Gastroesophageal sphincter (tissue), 4 donors: ENCODE measurements at regions not wholly inside any gene's neighbourhood (a gene's known extent, or its start where the extent isn't known, plus 50 kb on each side); places are given as distances from the start of the nearest gene placed in this dataset.

ENCODE experiments used
- ATAC-seq: fragments of 150-250 bp; one replicate; pipeline ENCODE4 v1.9.1; 2016; ENCODE audit warnings: mild to moderate bottlenecking, moderate library complexity
- H3K27ac ChIP-seq, 4 donors: fragments of 200-600 bp; sonication (generic) in 3 of 4; 1 replicate in 3 of 4; 2 replicates in 1 of 4; pipeline ENCODE4 v1.5.1; 2016 to 2019
- H3K27me3 ChIP-seq: fragments of 200-600 bp; sonication (generic); one replicate; pipeline ENCODE4 v1.5.1; 2019
- H3K36me3 ChIP-seq, 2 donors: fragments of 200-600 bp; sonication (generic); one replicate each; pipeline ENCODE4 v1.5.1; 2019; ENCODE audit warnings: control low read depth in 1 of 2
- H3K4me1 ChIP-seq, 3 donors: fragments of 200-600 bp; sonication (generic); 1 replicate in 2 of 3; 2 replicates in 1 of 3; pipeline ENCODE4 v1.5.1; 2016 to 2019; ENCODE audit warnings: control low read depth in 2 of 3
- H3K4me3 ChIP-seq, 2 donors: fragments of 200-600 bp; sonication (generic); one replicate each; pipeline ENCODE4 v1.5.1; 2019; ENCODE audit warnings: mild to moderate bottlenecking in 1 of 2, moderate library complexity in 1 of 2
- H3K9me3 ChIP-seq, 3 donors: fragments of 200-600 bp; sonication (generic); one replicate each; pipeline ENCODE4 v1.5.1; 2017 to 2019; ENCODE audit warnings: control low read depth in 2 of 3
- CTCF ChIP-seq, 4 experiments: fragments of 200-600 bp in 2 of 4; fragments of 450-650 bp in 2 of 4; sonication (generic) in 1 of 4; IDR thresholded peaks; one replicate each; pipeline ENCODE4 v1.5.1; 2017 to 2019; ENCODE audit warnings: antibody characterized with exemption in 4 of 4, mild to moderate bottlenecking in 2 of 4, moderate library complexity in 2 of 4
- EP300 ChIP-seq: sonication (generic); formaldehyde crosslinking; IDR thresholded peaks from one replicate; pipeline ENCODE4 v1.6.1; 2017; ENCODE audit warnings: antibody characterized with exemption, mild to moderate bottlenecking
- POLR2A ChIP-seq, 2 donors: fragments of 450-650 bp; IDR thresholded peaks; one replicate each; pipeline ENCODE4 v1.6.1; 2017; ENCODE audit warnings: antibody characterized with exemption in 2 of 2, mild to moderate bottlenecking in 2 of 2, moderate library complexity in 1 of 2
- POLR2AphosphoS5 ChIP-seq: sonication (generic); formaldehyde crosslinking; IDR thresholded peaks from one replicate; pipeline ENCODE4 v1.6.1; 2017; ENCODE audit warnings: antibody characterized with exemption
- WGBS, 2 donors: methylation state at CpG; one replicate each; pipeline ENCODE4 v1.1.5; 2018; ENCODE audit warnings: low coverage in 1 of 2; 5-methylcytosine and 5-hydroxymethylcytosine counted together

GRCh38 chr9:79480639-79481038, 91.1 kb upstream of the TLE4 start:
- Histone ChIP-seq H3K4me1 (no peaks in the 10 kb centered on the region), H3K27ac (no peak overlapping the region), H3K4me3 (no peak overlapping the region), H3K36me3 (no peaks in the 10 kb centered on the region), H3K9me3 (no peaks in the 10 kb centered on the region), H3K27me3 (no peaks in the 10 kb centered on the region)
- TF ChIP-seq POLR2A (IDR thresholded peaks at IDR 0.05) (no peak), EP300 (no peak), CTCF (IDR thresholded peaks at IDR 0.05) (no peak), POLR2AphosphoS5 (no peak)
- 92 to 95% methylated on average over 1 to 3 of the region's 4 CpGs for WGBS, 2 donors
- ATAC-seq: no peak

- ATAC-seq: no peak
- 54 to 65% methylated on average over 5 of the region's 5 CpGs for WGBS, 2 donors
- H3K4me1 ChIP-seq: no peaks in the 10 kb centered on the region
- TF ChIP-seq EP300 (no peak), POLR2A (IDR thresholded peaks at IDR 0.05) (no peak), CTCF (IDR thresholded peaks at IDR 0.05) (no peak)
- H3K9me3 ChIP-seq: no peaks in the 10 kb centered on the region
- no peaks in the 10 kb centered on the region for H3K36me3 ChIP-seq
- no peak overlapping the region for H3K27ac ChIP-seq
- no peak overlapping the region for H3K4me3 ChIP-seq
- H3K27me3 ChIP-seq: no peaks in the 10 kb centered on the region
Observed at GRCh38 chr9:79481846-79482477, 89.8 kb upstream of the TLE4 start.

- H3K27ac ChIP-seq: no peak overlapping the region
- no peaks in the 10 kb centered on the region for H3K9me3 ChIP-seq
- no peak overlapping the region for H3K4me3 ChIP-seq
- no peaks in the 10 kb centered on the region for H3K27me3 ChIP-seq
- TF ChIP-seq CTCF (IDR thresholded peaks at IDR 0.05) (no peak), EP300 (no peak)
- 64 to 73% methylated on average over 3 of the region's 3 CpGs for WGBS, 2 donors
- ATAC-seq: no peak
- no peaks in the 10 kb centered on the region for H3K4me1 ChIP-seq
- no peaks in the 10 kb centered on the region for H3K36me3 ChIP-seq
Observed at GRCh38 chr9:79485258-79485657, 86.5 kb upstream of the TLE4 start.

- Histone ChIP-seq H3K27me3 (no peaks in the 10 kb centered on the region), H3K4me1 (no peaks in the 10 kb centered on the region), H3K4me3 (no peak overlapping the region), H3K36me3 (no peaks in the 10 kb centered on the region), H3K27ac (no peak overlapping the region), H3K9me3 (no peaks in the 10 kb centered on the region)
- no peak for ATAC-seq
- no peak for TF ChIP-seq EP300
- 63 to 64% methylated on average over 5 to 6 of the region's 6 CpGs for WGBS, 2 donors
Observed at GRCh38 chr9:79489261-79490000, 82.3 kb upstream of the TLE4 start.

- WGBS, 2 donors: 77 to 81% methylated on average over 3 of the region's 3 CpGs
- no peaks in the 10 kb centered on the region for H3K9me3 ChIP-seq
- H3K27me3 ChIP-seq: no peaks in the 10 kb centered on the region
- TF ChIP-seq POLR2A (IDR thresholded peaks at IDR 0.05) (no peak), POLR2AphosphoS5 (no peak), CTCF (IDR thresholded peaks at IDR 0.05) (no peak), EP300 (no peak)
- H3K4me1 ChIP-seq: no peaks in the 10 kb centered on the region
- no peak overlapping the region for H3K27ac ChIP-seq
- no peaks in the 10 kb centered on the region for H3K36me3 ChIP-seq
- ATAC-seq: no peak
- H3K4me3 ChIP-seq: no peak overlapping the region
Observed at GRCh38 chr9:79490657-79491248, 81.0 kb upstream of the TLE4 start.
